Lower lobe of right lung (tissue), 2 donors: ENCODE measurements at regions not wholly inside any gene's neighbourhood (a gene's known extent, or its start where the extent isn't known, plus 50 kb on each side); places are given as distances from the start of the nearest gene placed in this dataset.

Experiments
- ATAC-seq, 2 donors: fragments of 200-7000 bp; cut with Tn5 transposase; one replicate each; pipeline ENCODE4 v1.9.1; 2020 to 2022; ENCODE audit warnings: mild to moderate bottlenecking in 2 of 2, moderate library complexity in 2 of 2
- DNase-seq: peaks from one replicate; pipeline ENCODE4 v3.0.0-alpha.2; 2020
- H3K27ac ChIP-seq: fragments of 200-600 bp; one replicate; pipeline ENCODE4 v1.8.0; 2022
- H3K27me3 ChIP-seq: fragments of 200-600 bp; one replicate; pipeline ENCODE4 v1.8.0; 2022; ENCODE audit warnings: low read depth
- H3K36me3 ChIP-seq: fragments of 200-600 bp; one replicate; pipeline ENCODE4 v1.8.0; 2022; ENCODE audit warnings: mild to moderate bottlenecking
- H3K4me1 ChIP-seq: fragments of 200-600 bp; one replicate; pipeline ENCODE4 v1.8.0; 2022
- H3K4me3 ChIP-seq: fragments of 200-600 bp; one replicate; pipeline ENCODE4 v1.8.0; 2022; ENCODE audit warnings: mild to moderate bottlenecking
- H3K9me3 ChIP-seq: fragments of 200-600 bp; one replicate; pipeline ENCODE4 v1.8.0; 2022
- CTCF ChIP-seq: fragments of 200-600 bp; IDR thresholded peaks from one replicate; pipeline ENCODE4 v1.8.0; 2022; ENCODE audit warnings: antibody characterized with exemption, mild to moderate bottlenecking
- intact Hi-C: fragments of 100-400 bp; cut with DNase I; formaldehyde crosslinking; loops from one replicate; pipeline ENCODE4 v1.11.0; 2022
- donor health status: DM: no; HTN: yes; CAD: no; lungs with severe emphysema.

- peak; percentile 68 for DNase-seq
- intact Hi-C loops, result no loop called here
- ATAC-seq, result peak; percentile 96 to 99
- H3K9me3 ChIP-seq, result peaks cover 15% of the 10 kb centered on the region
- no peaks in the 10 kb centered on the region for H3K36me3 ChIP-seq
- H3K27me3 ChIP-seq, result no peaks in the 10 kb centered on the region
- peak; percentile 52 for TF ChIP-seq CTCF
- H3K27ac ChIP-seq, result no peak overlapping the region
- no peak overlapping the region for H3K4me3 ChIP-seq
- no peaks in the 10 kb centered on the region for H3K4me1 ChIP-seq
These were observed 129.8 kb downstream of the SATB1 start for GRCh38 chr3:18295171-18295920.

- no peak overlapping the region for H3K4me3 ChIP-seq
- no peak for ATAC-seq
- TF ChIP-seq CTCF, result no peak
- no peaks in the 10 kb centered on the region for H3K4me1 ChIP-seq
- H3K27me3 ChIP-seq, result no peaks in the 10 kb centered on the region
- no peak overlapping the region for H3K27ac ChIP-seq
- no peak for DNase-seq
- intact Hi-C loops, result no loop called here
- no peaks in the 10 kb centered on the region for H3K36me3 ChIP-seq
- no peaks in the 10 kb centered on the region for H3K9me3 ChIP-seq
These were observed 135.0 kb downstream of the SATB1 start for GRCh38 chr3:18290157-18290556.

- no peak for DNase-seq
- Histone ChIP-seq H3K4me1 (no peaks in the 10 kb centered on the region), H3K9me3 (no peaks in the 10 kb centered on the region), H3K4me3 (no peak overlapping the region), H3K27me3 (no peaks in the 10 kb centered on the region), H3K36me3 (no peaks in the 10 kb centered on the region), H3K27ac (no peak overlapping the region)
- intact Hi-C loops, result no loop called here
- TF ChIP-seq CTCF, result no peak
- ATAC-seq, result no peak
These were observed 136.9 kb downstream of the SATB1 start for GRCh38 chr3:18288243-18288642.

- Histone ChIP-seq H3K27ac (no peak overlapping the region), H3K36me3 (no peaks in the 10 kb centered on the region), H3K4me1 (no peaks in the 10 kb centered on the region), H3K9me3 (no peaks in the 10 kb centered on the region), H3K4me3 (no peak overlapping the region), H3K27me3 (no peaks in the 10 kb centered on the region)
- ATAC-seq (no peak), DNase-seq (no peak)
- intact Hi-C loops, result no loop called here
- no peak for TF ChIP-seq CTCF
These were observed 140.4 kb downstream of the SATB1 start for GRCh38 chr3:18284716-18285115.

GRCh38 chr3:18283680-18284079 is 141.5 kb downstream of the SATB1 start:
- ATAC-seq (no peak), DNase-seq (no peak)
- Histone ChIP-seq H3K4me3 (no peak overlapping the region), H3K27me3 (no peaks in the 10 kb centered on the region), H3K36me3 (no peaks in the 10 kb centered on the region), H3K27ac (no peak overlapping the region), H3K9me3 (no peaks in the 10 kb centered on the region), H3K4me1 (no peaks in the 10 kb centered on the region)
- no peak for TF ChIP-seq CTCF
- intact Hi-C loops, result no loop called here
